NOMO-1 treated with dmso at 0.1 percent for 144 hours (cell line): ENCODE measurements at regions not wholly inside any gene's neighbourhood (a gene's known extent, or its start where the extent isn't known, plus 50 kb on each side); places are given as distances from the start of the nearest gene placed in this dataset.

Experiments used
- DNase-seq: peaks from one replicate; lab custom pipeline; 2025; ENCODE audit not compliant: unreplicated experiment; lab: John Stamatoyannopoulos, UW

GRCh38 chr10:88194961-88195367 is 331.5 kb downstream of the PTEN start:
- no peak for DNase-seq

- DNase-seq, result no peak
Measured at GRCh38 chr10:88195841-88196240, 332.4 kb downstream of the PTEN start.

GRCh38 chr10:88196291-88196690 is 332.9 kb downstream of the PTEN start:
- no peak for DNase-seq

GRCh38 chr10:88198023-88198422 is 334.6 kb downstream of the PTEN start:
- no peak for DNase-seq

GRCh38 chr10:88200312-88201032 is 337.0 kb downstream of the PTEN start:
- no peak for DNase-seq

- no peak for DNase-seq
Measured at GRCh38 chr10:88205842-88206446, 342.5 kb downstream of the PTEN start.

- DNase-seq, result no peak
Measured at GRCh38 chr10:88207121-88207546, 343.7 kb downstream of the PTEN start.

GRCh38 chr10:88209231-88209630 is 345.8 kb downstream of the PTEN start:
- DNase-seq, result no peak

- no peak for DNase-seq
Measured at GRCh38 chr10:88209837-88210561, 346.6 kb downstream of the PTEN start.

- no peak for DNase-seq
Measured at GRCh38 chr10:88211230-88211629, 347.8 kb downstream of the PTEN start.

GRCh38 chr10:88212069-88212468 is 348.6 kb downstream of the PTEN start:
- no peak for DNase-seq

GRCh38 chr10:88213065-88213605 is 349.7 kb downstream of the PTEN start:
- no peak for DNase-seq

GRCh38 chr10:88216976-88217375 is 353.6 kb downstream of the PTEN start:
- DNase-seq, result no peak

GRCh38 chr10:88218362-88218761 is 354.9 kb downstream of the PTEN start:
- no peak for DNase-seq

- no peak for DNase-seq
Measured at GRCh38 chr10:88219753-88220152, 356.3 kb downstream of the PTEN start.

- DNase-seq, result no peak
Measured at GRCh38 chr10:88221010-88221973, 357.9 kb downstream of the PTEN start.

GRCh38 chr10:88222881-88223280 is 359.5 kb downstream of the PTEN start:
- DNase-seq, result no peak
